Right atrium auricular region (tissue), 2 donors: ENCODE measurements at regions not wholly inside any gene's neighbourhood (a gene's known extent, or its start where the extent isn't known, plus 50 kb on each side); places are given as distances from the start of the nearest gene placed in this dataset.

Experiments used
- DNase-seq: peaks from one replicate; pipeline ENCODE4 v3.0.0-alpha.2; 2019; ENCODE audit warnings: low spot score
- H3K27ac ChIP-seq, 2 donors: fragments of 200-600 bp; sonication (generic); 1 replicate in 1 of 2; 2 replicates in 1 of 2; pipeline ENCODE4 v1.5.1; 2016 to 2019
- H3K27me3 ChIP-seq, 2 donors: fragments of 200-600 bp; sonication (generic); one replicate each; pipeline versions ENCODE4 v1.5.1 to v1.6.0; 2017 to 2019
- H3K36me3 ChIP-seq: fragments of 200-600 bp; sonication (generic); one replicate; pipeline ENCODE4 v1.5.1; 2016
- H3K4me1 ChIP-seq, 2 donors: fragments of 200-600 bp; sonication (generic); one replicate each; pipeline versions ENCODE4 v1.5.1 to v1.6.0; 2017 to 2019
- H3K4me3 ChIP-seq, 2 donors: fragments of 200-600 bp; sonication (generic); 1 replicate in 1 of 2; 2 replicates in 1 of 2; pipeline ENCODE4 v1.5.1; 2017 to 2019; ENCODE audit warnings: mild to moderate bottlenecking in 1 of 2, moderate library complexity in 1 of 2
- H3K9me3 ChIP-seq, 2 donors: fragments of 200-600 bp; sonication (generic); one replicate each; pipeline ENCODE4 v1.5.1; 2019
- TF ChIP-seq, protein P1 (sequence below), 2 donors: fragments of 200-600 bp; sonication (generic); IDR thresholded peaks; one replicate each; pipeline ENCODE4 v1.5.1; 2019; ENCODE audit warnings: antibody characterized with exemption in 2 of 2

GRCh38 chr5:143574236-143574635 lies 170.8 kb upstream of the NR3C1 start:
- Histone ChIP-seq H3K4me1 (peaks cover 0 to 14% of the 10 kb centered on the region in 2 donors), H3K27ac (no peak overlapping the region), H3K4me3 (no peak overlapping the region), H3K9me3 (no peaks in the 10 kb centered on the region), H3K27me3 (no peaks in the 10 kb centered on the region), H3K36me3 (no peaks in the 10 kb centered on the region)
- TF ChIP-seq, protein P1, sequence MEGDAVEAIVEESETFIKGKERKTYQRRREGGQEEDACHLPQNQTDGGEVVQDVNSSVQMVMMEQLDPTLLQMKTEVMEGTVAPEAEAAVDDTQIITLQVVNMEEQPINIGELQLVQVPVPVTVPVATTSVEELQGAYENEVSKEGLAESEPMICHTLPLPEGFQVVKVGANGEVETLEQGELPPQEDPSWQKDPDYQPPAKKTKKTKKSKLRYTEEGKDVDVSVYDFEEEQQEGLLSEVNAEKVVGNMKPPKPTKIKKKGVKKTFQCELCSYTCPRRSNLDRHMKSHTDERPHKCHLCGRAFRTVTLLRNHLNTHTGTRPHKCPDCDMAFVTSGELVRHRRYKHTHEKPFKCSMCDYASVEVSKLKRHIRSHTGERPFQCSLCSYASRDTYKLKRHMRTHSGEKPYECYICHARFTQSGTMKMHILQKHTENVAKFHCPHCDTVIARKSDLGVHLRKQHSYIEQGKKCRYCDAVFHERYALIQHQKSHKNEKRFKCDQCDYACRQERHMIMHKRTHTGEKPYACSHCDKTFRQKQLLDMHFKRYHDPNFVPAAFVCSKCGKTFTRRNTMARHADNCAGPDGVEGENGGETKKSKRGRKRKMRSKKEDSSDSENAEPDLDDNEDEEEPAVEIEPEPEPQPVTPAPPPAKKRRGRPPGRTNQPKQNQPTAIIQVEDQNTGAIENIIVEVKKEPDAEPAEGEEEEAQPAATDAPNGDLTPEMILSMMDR (IDR thresholded peaks at IDR 0.05), result no peak
- no peak for DNase-seq

DNA sequence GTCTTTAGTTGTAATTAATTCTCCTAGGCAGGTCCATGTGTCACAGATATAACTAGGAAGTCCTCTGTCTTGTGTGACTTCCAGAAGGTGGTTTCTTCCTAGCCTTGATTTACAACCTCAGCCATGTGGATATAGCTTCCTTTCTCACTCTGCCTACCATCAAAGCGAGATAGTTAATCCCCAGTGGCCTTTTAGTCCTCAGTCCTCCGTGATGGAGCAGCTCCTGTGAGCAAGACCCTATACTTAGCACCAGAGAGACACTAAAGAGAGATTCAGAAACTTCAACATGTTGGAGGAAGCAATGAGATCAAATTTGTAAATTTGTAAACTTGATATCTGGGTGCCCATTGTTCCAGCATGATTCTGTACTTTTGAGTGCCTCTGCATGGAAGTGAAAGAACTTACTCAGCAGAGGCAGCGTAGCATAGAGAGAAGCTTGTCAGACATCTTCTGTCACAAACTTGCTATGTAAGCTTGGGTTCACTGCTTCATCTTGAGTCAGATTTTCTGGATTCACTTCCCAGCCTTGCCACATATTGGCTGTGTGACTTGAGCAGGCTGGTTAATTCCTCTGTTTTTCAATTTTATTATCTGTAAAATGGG lies 170.2 kb upstream of the NR3C1 start:
- peaks cover 0 to 14% of the 10 kb centered on the region in 2 donors for H3K4me1 ChIP-seq
- H3K36me3 ChIP-seq, result no peaks in the 10 kb centered on the region
- no peaks in the 10 kb centered on the region for H3K9me3 ChIP-seq
- H3K27me3 ChIP-seq, result no peaks in the 10 kb centered on the region
- TF ChIP-seq, protein P1 (IDR thresholded peaks at IDR 0.05), result no peak
- peak overlapping the region in 1 of 2 donors; percentile 36 for H3K27ac ChIP-seq
- H3K4me3 ChIP-seq, result no peak overlapping the region
- no peak for DNase-seq

- Histone ChIP-seq H3K4me1 (peaks cover 0 to 14% of the 10 kb centered on the region in 2 donors), H3K27me3 (no peaks in the 10 kb centered on the region), H3K36me3 (no peaks in the 10 kb centered on the region), H3K27ac (no peak overlapping the region), H3K4me3 (no peak overlapping the region), H3K9me3 (no peaks in the 10 kb centered on the region)
- TF ChIP-seq, protein P1 (IDR thresholded peaks at IDR 0.05), result no peak
- DNase-seq, result no peak
These were observed 169.2 kb upstream of the NR3C1 start for GRCh38 chr5:143572671-143573070.

- peaks cover 0 to 14% of the 10 kb centered on the region in 2 donors for H3K4me1 ChIP-seq
These were observed 168.4 kb upstream of the NR3C1 start for GRCh38 chr5:143571642-143572624.

GRCh38 chr5:143570989-143571388 lies 167.5 kb upstream of the NR3C1 start:
- H3K27me3 ChIP-seq, result no peaks in the 10 kb centered on the region
- H3K4me1 ChIP-seq, result peaks cover 0 to 14% of the 10 kb centered on the region in 2 donors
- no peak overlapping the region for H3K27ac ChIP-seq
- no peaks in the 10 kb centered on the region for H3K36me3 ChIP-seq
- H3K9me3 ChIP-seq, result no peaks in the 10 kb centered on the region
- no peak for DNase-seq
- TF ChIP-seq, protein P1 (IDR thresholded peaks at IDR 0.05), result no peak
- H3K4me3 ChIP-seq, result no peak overlapping the region

More at GRCh38 chr5:143571642-143572624, 168.4 kb upstream of the NR3C1 start:
- Histone ChIP-seq H3K27me3 (no peaks in the 10 kb centered on the region), H3K36me3 (no peaks in the 10 kb centered on the region), H3K4me3 (no peak overlapping the region), H3K27ac (no peak overlapping the region), H3K9me3 (no peaks in the 10 kb centered on the region)
- no peak for DNase-seq
- TF ChIP-seq, protein P1 (IDR thresholded peaks at IDR 0.05), result no peak
